ENCODE measurements at regions not wholly inside any gene's neighbourhood (a gene's known extent, or its start where the extent isn't known, plus 50 kb on each side); places are given as distances from the start of the nearest gene placed in this dataset.
"Not testable (repeated sequence)": the region's sequence is repeated elsewhere in the genome, so short reads cannot be mapped to it uniquely, and the experiment has no call there.

DNA sequence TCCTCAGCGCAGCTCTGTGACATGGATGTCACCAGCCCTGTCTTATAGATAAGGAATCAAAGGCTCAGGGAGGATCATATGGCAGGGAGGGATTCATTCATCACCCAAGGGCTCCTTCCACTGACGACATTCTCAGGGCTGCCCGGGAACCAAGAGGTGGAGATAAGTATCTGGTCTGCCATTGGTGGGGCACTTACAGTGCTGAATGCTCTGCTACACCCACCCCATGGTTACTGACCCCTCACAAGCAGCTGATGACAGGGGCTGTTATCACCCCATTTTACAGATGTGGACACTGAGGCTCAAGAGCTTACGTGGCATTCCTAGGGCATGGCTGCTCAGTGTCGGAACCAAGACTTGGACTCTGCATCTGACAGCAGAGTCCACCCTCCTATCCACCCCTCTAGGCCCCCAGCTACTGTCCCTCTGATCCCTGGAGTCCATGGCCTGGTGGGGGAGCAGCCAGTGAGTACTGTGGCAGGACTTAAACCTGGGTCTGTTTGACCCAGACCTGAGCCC, 155.1 kb downstream of the PTPRU start:
- no peak for DNase-seq (ENCODE audit: low spot score)

DNA sequence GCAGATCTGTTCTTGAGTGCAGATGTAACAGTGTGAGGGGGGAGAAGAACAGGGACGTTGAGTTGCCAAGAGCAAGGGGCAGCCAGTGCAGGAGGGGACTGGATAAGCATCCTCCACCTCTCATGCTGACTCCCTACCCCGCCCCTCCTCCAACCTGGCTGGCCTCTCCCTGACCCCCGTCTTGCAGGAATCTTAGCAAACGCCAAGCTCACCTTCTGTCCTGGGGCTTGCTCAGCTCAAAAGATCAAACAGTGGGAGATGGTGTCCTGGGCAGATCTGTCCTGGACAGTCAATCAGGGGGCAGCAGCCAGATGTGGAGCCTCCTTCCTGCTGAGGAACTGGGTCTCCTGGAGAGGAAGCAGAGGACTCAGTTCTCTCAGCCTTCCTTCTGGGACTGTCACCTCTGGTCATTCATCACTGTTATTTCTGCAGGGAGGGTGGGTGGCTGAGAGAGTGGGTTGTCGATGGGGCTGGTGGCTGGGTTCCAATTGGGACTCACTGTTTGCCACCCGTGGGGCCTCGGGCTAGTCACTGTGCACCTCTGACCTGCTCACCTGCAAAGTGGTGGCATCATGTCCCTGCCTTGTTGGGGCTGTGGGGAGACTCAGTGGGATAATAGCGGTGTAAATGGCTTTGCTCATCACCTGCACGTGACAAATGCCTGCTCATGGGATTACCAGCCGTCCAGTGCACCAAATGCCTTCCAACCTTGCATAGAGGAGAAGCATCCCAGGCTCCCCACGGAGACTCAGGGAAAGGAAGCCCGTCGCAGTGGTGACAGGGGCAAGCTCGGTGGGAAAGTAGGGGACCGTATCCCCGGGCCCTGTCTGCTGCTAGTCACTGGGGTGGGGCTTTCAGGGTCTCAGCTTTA, 154.4 kb downstream of the PTPRU start:
- no peak for DNase-seq (ENCODE audit: low spot score)

DNA sequence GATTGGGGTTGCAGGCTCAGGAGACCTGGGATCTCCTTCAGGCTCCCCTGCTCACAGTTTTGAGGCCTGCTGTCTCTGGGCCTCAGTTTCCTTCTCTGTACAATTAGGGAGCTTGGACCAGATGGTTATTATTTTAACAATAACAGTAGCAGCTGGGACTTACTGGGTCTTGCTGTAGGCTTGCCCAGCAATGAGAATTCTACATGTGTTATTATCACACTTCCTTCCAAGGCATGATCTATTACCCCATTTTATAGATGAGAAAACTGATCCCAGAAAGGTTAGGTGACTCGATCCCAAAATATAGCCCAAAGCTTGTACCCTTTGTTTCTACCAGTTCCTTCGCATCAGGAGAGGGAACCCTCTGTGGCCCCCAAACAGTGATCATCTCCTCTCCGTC, 153.8 kb downstream of the PTPRU start:
- no peak for DNase-seq (ENCODE audit: low spot score)

DNA sequence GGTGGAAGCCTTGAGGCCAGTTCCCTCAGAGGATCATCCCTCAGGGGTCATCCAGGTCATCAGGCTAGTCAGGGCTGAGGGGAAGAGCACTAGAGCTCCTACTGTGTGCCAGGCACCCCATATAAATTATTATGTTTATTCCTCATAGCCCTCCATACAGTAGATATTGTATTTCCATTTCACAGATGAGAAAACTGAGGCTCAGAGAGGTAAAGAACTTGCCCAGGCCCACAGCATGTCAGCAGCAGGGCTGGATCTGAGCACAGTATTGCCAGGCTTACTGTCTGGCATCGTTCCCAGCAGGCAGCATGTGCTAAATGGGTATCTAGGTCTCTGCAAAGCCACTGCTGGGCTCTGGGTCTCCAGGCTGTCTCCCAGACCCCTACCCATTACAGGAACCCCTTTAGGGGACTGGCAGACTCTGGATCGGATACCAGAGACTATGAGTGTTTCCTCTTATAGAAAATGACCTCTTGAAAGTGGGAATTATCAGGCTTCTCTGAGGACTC, 153.3 kb downstream of the PTPRU start:
- no peak for DNase-seq (ENCODE audit: low spot score)

DNA sequence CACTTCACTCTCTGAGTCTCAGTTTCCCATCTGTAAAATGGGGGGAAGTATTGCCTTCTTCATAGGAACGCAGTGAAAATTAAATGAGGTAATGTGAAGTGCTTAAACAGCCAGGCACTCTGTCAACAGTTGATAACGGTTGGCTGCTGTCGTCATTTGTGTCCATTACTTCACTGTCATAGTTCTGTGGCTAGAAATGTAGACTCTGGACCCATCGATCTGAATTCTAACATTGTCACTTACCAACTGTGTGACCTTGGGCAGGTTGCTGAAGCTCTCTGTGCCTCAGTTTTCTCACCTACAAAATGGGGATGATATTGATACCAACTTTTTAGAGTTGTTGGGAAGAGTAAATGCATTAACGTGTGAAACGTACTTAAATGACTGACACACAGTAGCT, 152.6 kb downstream of the PTPRU start:
- DNase-seq (ENCODE audit: low spot score) = no peak

DNA sequence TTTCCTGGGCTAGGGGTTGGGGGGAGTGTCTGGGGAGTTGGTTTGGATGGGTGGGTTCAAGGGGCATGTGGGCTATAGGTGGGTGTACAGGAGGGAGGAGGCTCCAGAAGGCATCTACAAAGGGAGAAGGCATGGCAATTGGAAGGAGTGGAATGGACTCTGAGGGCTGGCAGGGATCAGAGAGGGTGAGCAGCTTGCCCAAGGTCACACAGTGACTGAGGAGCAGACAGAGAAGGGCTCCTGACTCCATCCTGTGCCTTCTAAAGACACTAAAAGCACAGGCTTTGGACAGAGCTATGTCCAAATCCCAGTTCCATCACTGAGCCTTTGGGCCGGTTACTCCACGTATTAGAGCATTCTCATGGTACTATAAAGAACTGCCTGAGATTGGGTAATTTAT, 151.8 kb downstream of the PTPRU start:
- DNase-seq (ENCODE audit: low spot score) = no peak

DNA sequence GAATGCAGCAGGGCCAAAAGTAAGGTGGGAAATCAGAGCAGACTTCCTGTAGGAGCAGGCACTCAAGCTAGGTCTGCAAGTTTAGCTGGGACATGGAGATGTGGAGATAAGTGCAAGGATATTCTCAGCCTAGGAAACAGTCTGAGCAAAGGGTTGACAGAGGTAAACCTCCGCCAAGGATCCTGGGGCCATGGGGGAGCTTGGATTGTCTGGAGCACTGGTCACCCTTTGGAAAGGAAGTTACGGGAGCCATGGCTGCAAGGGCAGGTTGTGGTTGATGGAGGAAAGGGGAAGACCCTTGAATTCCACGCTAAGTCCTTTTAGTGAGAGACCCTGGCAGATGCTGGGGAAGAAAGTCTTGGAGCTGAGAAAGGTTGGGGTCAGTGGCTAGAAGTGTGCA, 150.9 kb downstream of the PTPRU start:
- DNase-seq (ENCODE audit: low spot score) = no peak

DNA sequence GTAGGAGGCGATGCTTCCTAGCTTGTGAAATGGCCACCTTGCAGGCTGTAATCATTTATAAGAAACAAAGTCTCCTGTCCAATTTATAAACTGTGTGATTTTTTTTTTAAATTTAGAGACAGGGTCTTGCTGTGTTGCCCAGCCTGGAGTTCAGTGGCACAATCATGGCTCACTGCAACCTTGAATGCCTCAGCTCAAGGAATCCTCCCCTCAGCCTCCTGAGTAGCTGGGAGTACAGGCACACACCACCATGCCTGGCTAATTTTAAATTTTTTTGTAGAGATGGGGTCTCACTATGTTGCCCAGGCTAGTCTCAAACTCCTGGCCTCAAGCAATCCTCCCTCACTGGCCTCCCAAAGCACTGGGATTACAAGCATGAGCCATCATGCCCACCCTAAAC, 150.1 kb downstream of the PTPRU start:
- not testable (repeated sequence) for DNase-seq (ENCODE audit: low spot score)

DNA sequence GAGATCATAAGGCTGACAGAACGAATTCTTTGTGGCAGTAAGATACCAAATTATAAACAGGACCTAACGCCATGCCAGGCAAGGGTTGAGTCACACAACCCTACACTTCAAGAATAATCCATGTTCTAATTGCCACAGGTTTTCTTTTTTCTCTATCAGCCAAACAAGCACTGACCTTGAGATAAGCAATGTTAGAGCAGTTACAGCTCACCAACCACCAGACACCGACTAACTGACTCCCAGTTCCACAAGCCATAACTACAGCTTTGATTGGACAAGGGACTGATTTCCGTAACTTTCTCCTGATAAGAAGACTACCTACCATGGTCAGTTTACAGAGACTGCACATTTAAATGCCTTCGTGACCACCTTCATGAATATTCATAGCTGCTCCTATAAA, 149.6 kb downstream of the PTPRU start:
- DNase-seq (ENCODE audit: low spot score) = no peak

DNA sequence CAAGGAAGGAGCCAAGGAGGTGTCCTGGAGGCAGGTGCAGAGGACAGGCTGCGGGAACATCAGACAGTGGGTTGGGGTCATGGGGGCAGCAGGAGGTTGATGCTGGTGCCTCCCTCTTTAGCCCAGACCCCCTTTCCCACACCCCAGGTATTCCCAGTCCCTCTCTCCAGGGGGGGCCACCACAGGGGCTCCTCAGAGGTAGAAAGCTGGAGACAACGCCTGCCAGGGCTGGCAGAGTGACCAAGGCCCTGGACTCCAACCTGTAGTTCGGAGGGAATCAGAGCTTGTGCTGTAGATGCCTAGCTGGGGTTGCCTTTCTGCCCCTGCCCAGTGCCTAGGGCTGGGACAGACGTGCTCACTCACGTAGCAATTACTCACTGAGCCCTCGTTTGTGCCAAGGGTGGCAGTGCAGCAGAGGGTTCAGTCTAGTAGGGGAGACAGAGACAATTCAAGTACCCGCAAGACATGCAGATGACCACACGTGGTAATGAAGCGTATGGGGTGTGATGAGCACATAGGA, 148.2 kb downstream of the PTPRU start:
- no peak for DNase-seq (ENCODE audit: low spot score)

DNA sequence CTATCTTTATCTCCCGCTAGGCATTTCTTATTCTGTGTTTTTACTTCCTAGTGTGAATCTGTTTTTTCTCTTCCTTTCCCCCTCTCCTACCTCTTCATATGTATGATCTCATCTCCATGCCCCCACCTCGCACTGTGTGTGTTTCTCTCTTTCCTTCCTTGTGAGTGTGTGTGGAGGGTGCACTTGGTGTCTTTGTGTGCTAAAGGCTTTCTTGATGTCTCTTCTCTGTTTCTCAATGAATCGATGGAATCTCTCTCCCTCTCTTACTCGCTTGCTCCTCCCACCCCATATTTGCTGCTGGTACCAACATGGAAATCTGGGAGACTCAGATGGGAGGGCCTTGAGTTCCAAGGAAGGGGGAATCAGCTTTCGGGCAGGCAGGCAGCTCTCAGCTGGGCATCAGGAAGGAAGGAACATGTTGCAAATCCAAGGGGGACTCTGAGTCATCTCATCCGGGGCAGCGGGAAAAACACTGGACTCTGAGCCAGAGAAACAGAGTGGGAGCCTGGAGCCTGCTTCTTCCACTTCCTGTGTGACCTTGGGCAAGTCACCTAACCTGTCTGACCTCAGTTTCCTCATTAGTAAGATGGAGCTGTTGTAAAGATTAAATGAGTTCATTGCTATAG, 147.5 kb downstream of the PTPRU start:
- no peak for DNase-seq (ENCODE audit: low spot score)

DNA sequence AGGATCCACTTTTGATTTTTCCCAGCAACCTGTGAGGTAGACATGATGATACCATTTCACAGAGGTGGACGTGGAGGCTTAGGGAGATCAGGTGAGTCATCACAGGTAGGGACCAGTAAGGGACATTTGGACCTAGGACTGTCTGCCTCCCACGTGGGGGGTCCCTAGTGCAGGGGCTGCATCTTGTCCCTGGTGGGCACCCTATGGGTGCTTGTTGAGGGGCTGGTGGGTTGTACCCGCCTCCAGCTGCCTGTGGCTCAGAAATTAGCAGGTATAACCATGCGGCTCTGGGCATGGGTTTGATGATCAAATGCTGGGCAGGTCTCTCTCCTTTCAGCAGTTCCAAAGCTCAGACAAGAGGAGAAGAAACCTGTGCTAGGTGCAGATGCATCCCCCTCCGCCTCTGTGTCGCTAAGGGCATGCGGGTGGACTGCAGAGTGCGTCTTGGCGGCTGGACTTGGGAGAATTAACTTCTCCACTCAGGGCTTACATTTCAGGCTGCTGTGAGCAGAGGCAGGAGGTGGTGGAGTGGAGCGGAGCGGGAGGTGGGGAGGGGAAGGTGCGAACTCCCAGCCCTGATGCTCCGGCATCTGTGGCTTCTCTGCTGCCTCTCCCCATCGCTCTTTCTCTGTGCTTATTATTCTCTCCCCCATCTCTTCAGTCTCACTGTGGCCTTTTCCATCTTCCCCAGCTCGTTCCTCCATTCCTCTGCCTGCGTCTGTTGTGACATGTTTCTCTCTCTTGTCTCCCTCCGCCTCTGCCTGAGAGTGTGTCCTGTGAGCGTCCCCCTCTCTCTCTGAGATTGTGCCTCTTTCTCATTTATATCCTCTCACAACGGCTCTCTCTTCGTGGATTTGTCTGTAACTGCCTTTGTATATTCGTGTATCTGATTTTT, 146.8 kb downstream of the PTPRU start:
- DNase-seq (ENCODE audit: low spot score) = no peak

DNA sequence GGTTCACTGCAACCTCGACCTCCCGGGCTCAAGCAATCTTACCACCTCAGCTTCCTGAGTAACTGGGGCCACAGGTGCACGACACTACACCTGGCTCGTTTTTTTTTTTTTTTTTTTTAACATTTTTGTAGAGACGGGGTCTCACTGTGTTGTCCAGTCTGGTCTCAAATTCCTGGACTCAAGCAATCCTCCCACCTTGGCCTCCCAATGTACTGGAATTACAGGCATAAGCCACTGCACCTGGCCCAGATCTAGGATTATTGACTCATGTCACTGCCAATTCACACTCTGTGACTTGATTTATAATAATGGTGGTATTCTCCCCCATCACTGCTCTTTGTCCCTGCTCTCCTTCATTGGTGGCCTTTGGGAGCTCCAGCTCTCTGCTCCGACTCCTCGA, 145.1 kb downstream of the PTPRU start:
- DNase-seq (ENCODE audit: low spot score) = no peak

DNA sequence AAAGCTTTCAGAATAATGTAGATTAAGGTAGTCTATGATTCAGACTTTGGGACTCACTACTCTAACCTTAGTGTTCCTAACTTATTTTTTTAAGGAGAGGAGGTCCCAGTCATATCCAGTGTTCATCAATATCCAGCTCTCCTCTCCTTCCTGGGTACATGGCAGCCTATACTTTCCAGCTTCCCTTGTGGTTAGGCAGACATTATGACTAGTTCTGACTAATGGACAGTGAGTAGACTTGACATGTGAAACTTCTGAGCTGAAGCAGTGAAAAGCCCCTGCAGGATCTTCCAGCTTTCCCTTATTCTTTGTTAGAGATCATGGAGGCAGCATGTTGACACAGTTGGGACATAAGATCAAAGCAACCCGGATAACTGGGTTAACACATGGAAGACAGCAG, 144.2 kb downstream of the PTPRU start:
- no peak for DNase-seq (ENCODE audit: low spot score)

DNA sequence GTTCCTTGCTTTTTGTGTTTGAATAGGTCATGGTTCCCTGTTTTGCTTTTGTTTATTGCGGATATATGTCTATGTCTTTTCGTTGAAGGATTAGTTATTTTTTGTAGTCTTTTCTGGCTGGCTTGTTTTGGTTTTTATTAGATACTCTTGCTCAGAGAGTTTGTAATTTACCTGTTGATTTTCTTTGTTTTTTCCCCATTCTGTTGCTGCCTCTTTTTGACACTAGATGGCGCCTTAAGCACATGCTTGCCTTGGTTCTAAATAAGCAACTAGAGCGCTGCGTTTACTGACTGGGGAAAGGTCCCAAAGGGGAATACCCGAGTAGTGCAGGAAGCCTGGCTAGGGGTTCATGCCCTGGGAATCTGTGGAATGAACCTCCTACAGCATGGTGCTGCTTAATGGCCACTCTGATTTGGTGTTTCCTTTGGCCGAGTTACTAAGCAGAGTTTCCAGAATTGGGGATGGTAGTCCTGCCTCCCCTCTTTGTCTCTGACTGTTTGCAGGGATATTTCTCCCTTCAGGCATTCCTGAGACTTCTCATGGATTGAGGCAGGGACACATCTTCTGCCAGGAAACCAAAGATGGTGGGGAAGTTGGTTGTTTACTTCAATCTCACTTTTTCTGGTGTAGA, 143.2 kb downstream of the PTPRU start:
- no peak for DNase-seq (ENCODE audit: low spot score)

Measured in Ammon's horn (tissue), 1 donor.